Esophagus squamous epithelium (tissue), 4 donors: ENCODE measurements at regions not wholly inside any gene's neighbourhood (a gene's known extent, or its start where the extent isn't known, plus 50 kb on each side); places are given as distances from the start of the nearest gene placed in this dataset.

Source experiments
- CTCF ChIP-seq, 6 experiments: fragments of 450-650 bp in 4 of 6; fragments of 200-600 bp in 2 of 6; sonication (generic) in 2 of 6; IDR thresholded peaks; one replicate each; pipeline ENCODE4 v1.5.1; 2016 to 2019; ENCODE audit warnings: antibody characterized with exemption in 6 of 6, mild to moderate bottlenecking in 4 of 6, moderate library complexity in 4 of 6
- POLR2A ChIP-seq, 4 donors: fragments of 450-650 bp; IDR thresholded peaks; one replicate each; pipeline ENCODE4 v1.6.1; 2017; ENCODE audit warnings: antibody characterized with exemption in 4 of 4, mild to moderate bottlenecking in 4 of 4, moderate library complexity in 3 of 4

GRCh38 chr10:4201866-4202825 lies 417.1 kb upstream of the KLF6 start:
- TF ChIP-seq CTCF (IDR thresholded peaks at IDR 0.05) (no peak), POLR2A (IDR thresholded peaks at IDR 0.05) (no peak)
